Hepatocyte (in vitro differentiated cells): ENCODE measurements at regions not wholly inside any gene's neighbourhood (a gene's known extent, or its start where the extent isn't known, plus 50 kb on each side); places are given as distances from the start of the nearest gene placed in this dataset.

ENCODE experiments used
- DNase-seq: peaks from one replicate; pipeline ENCODE4 v3.0.0-alpha.2; 2016; ENCODE audit warnings: low spot score
- H2AFZ ChIP-seq: fragments of 200-600 bp; sonication (generic); 2 replicates; pipeline ENCODE4 v1.6.0; 2016; ENCODE audit warnings: antibody characterized with exemption, mild to moderate bottlenecking
- H3K27ac ChIP-seq: fragments of 200-600 bp; sonication (generic); 2 replicates; pipeline ENCODE4 v1.5.1; 2016; ENCODE audit warnings: mild to moderate bottlenecking
- H3K27me3 ChIP-seq: fragments of 200-600 bp; sonication (generic); 2 replicates; pipeline ENCODE4 v1.6.1; 2016
- H3K36me3 ChIP-seq: fragments of 200-600 bp; sonication (generic); replicated peaks from 2 replicates; pipeline ENCODE4 v1.5.1; 2016; ENCODE audit warnings: low read depth; ENCODE audit not compliant: insufficient read depth
- H3K4me1 ChIP-seq: fragments of 200-600 bp; sonication (generic); 2 replicates; pipeline ENCODE4 v1.5.1; 2016; ENCODE audit warnings: mild to moderate bottlenecking, moderate library complexity; ENCODE audit not compliant: insufficient read depth
- H3K4me2 ChIP-seq: fragments of 200-600 bp; sonication (generic); 2 replicates; pipeline ENCODE4 v1.6.0; 2016
- H3K4me3 ChIP-seq: fragments of 200-600 bp; sonication (generic); 2 replicates; pipeline ENCODE4 v1.5.1; 2016; ENCODE audit warnings: mild to moderate bottlenecking
- H3K79me2 ChIP-seq: fragments of 200-600 bp; sonication (generic); 2 replicates; pipeline ENCODE4 v1.6.0; 2017; ENCODE audit warnings: mild to moderate bottlenecking
- H3K9me2 ChIP-seq: fragments of 200-600 bp; sonication (generic); replicated peaks from 2 replicates; pipeline ENCODE4 v1.6.0; 2017; ENCODE audit warnings: mild to moderate bottlenecking; ENCODE audit not compliant: insufficient read depth
- H3K9me3 ChIP-seq: fragments of 200-600 bp; sonication (generic); 2 replicates; pipeline ENCODE4 v1.5.1; 2016; ENCODE audit warnings: low read depth, mild to moderate bottlenecking
- H4K20me1 ChIP-seq: fragments of 200-600 bp; sonication (generic); 2 replicates; pipeline ENCODE4 v1.6.0; 2016; ENCODE audit warnings: mild to moderate bottlenecking; ENCODE audit not compliant: insufficient read depth, poor library complexity, severe bottlenecking
- CTCF ChIP-seq: fragments of 200-600 bp; sonication (generic); IDR thresholded peaks from 2 replicates; pipeline ENCODE4 v1.5.1; 2016; ENCODE audit warnings: antibody characterized with exemption, mild to moderate bottlenecking; ENCODE audit not compliant: poor library complexity
- EZH2 ChIP-seq: fragments of 200-600 bp; sonication (generic); IDR thresholded peaks from 2 replicates; pipeline ENCODE4 v1.6.1; 2016; ENCODE audit warnings: antibody characterized with exemption, mild to moderate bottlenecking, borderline replicate concordance
- EZH2phosphoT487 ChIP-seq: fragments of 200-600 bp; sonication (generic); IDR thresholded peaks from one replicate; pipeline ENCODE4 v1.6.1; 2018; ENCODE audit warnings: antibody characterized with exemption, mild to moderate bottlenecking, low read depth, moderate library complexity; ENCODE audit not compliant: unreplicated experiment, severe bottlenecking
- whole genome bisulfite sequencing: methylation state at CpG from one replicate; pipeline ENCODE4 v1.1.6; 2016; ENCODE audit warnings: low lambda C conversion rate; ENCODE audit errors: missing lambda C conversion rate; 5-methylcytosine and 5-hydroxymethylcytosine counted together

- H3K4me2 ChIP-seq = no peak overlapping the region
- no peak overlapping the region for H3K4me3 ChIP-seq
- no peaks in the 10 kb centered on the region for H3K79me2 ChIP-seq
- no peak overlapping the region for H2AFZ ChIP-seq
- no peaks in the 10 kb centered on the region for H3K9me3 ChIP-seq
- H3K27me3 ChIP-seq = no peaks in the 10 kb centered on the region
- no peaks in the 10 kb centered on the region for H3K36me3 ChIP-seq
- H3K4me1 ChIP-seq = no peaks in the 10 kb centered on the region
- no peak overlapping the region for H3K27ac ChIP-seq
- no peaks in the 10 kb centered on the region for H3K9me2 ChIP-seq
- 79% methylated on average over 1 of the region's 1 CpG for WGBS
- DNase-seq = no peak
- TF ChIP-seq EZH2phosphoT487 = no peak
- no peaks in the 10 kb centered on the region for H4K20me1 ChIP-seq
Observed at GRCh38 chr2:146077156-146077555, 1557.2 kb upstream of the ZEB2 start.

GRCh38 chr2:146068051-146068450 is 1548.1 kb upstream of the ZEB2 start:
- DNase-seq = no peak
- no peak for TF ChIP-seq CTCF
- no peak for TF ChIP-seq EZH2
- no peak for TF ChIP-seq EZH2phosphoT487
- H3K36me3 ChIP-seq = no peaks in the 10 kb centered on the region
- no peak overlapping the region for H3K4me2 ChIP-seq
- no peaks in the 10 kb centered on the region for H3K9me2 ChIP-seq
- no peaks in the 10 kb centered on the region for H3K79me2 ChIP-seq
- no peaks in the 10 kb centered on the region for H4K20me1 ChIP-seq
- no peak overlapping the region for H3K27ac ChIP-seq
- H3K4me1 ChIP-seq = no peaks in the 10 kb centered on the region
- H3K27me3 ChIP-seq = no peaks in the 10 kb centered on the region
- no peak overlapping the region for H2AFZ ChIP-seq
- no peaks in the 10 kb centered on the region for H3K9me3 ChIP-seq
- no peak overlapping the region for H3K4me3 ChIP-seq

- no peak for TF ChIP-seq EZH2phosphoT487
- TF ChIP-seq CTCF = no peak
- no peak for TF ChIP-seq EZH2
- no peak overlapping the region for H2AFZ ChIP-seq
- H3K79me2 ChIP-seq = no peaks in the 10 kb centered on the region
- no peaks in the 10 kb centered on the region for H3K9me3 ChIP-seq
- H3K36me3 ChIP-seq = no peaks in the 10 kb centered on the region
- no peaks in the 10 kb centered on the region for H3K27me3 ChIP-seq
- 82% methylated on average over 1 of the region's 1 CpG for WGBS
- H3K4me2 ChIP-seq = no peak overlapping the region
- no peak overlapping the region for H3K27ac ChIP-seq
- no peaks in the 10 kb centered on the region for H4K20me1 ChIP-seq
- no peak overlapping the region for H3K4me3 ChIP-seq
- no peaks in the 10 kb centered on the region for H3K9me2 ChIP-seq
- DNase-seq = no peak
- H3K4me1 ChIP-seq = no peaks in the 10 kb centered on the region
Observed at GRCh38 chr2:146048141-146048540, 1528.2 kb upstream of the ZEB2 start.

- no peaks in the 10 kb centered on the region for H3K9me2 ChIP-seq
- no peak overlapping the region for H2AFZ ChIP-seq
- H3K27me3 ChIP-seq = no peaks in the 10 kb centered on the region
- H3K4me3 ChIP-seq = no peak overlapping the region
- H3K4me2 ChIP-seq = no peak overlapping the region
- H3K9me3 ChIP-seq = no peaks in the 10 kb centered on the region
- H4K20me1 ChIP-seq = no peaks in the 10 kb centered on the region
- DNase-seq = no peak
- H3K79me2 ChIP-seq = no peaks in the 10 kb centered on the region
- TF ChIP-seq EZH2phosphoT487 (no peak), EZH2 (no peak), CTCF (no peak)
- no peaks in the 10 kb centered on the region for H3K4me1 ChIP-seq
- H3K36me3 ChIP-seq = no peaks in the 10 kb centered on the region
- no peak overlapping the region for H3K27ac ChIP-seq
- WGBS = 43% methylated on average over 8 of the region's 8 CpGs
Observed at GRCh38 chr2:146041274-146041910, 1521.5 kb upstream of the ZEB2 start.
